ENCODE measurements at regions not wholly inside any gene's neighbourhood (a gene's known extent, or its start where the extent isn't known, plus 50 kb on each side); places are given as distances from the start of the nearest gene placed in this dataset.
"Not testable (repeated sequence)": the region's sequence is repeated elsewhere in the genome, so short reads cannot be mapped to it uniquely, and the experiment has no call there.

GRCh38 chr9:110126499-110126941 lies 81.4 kb downstream of the C9orf152 start:
- no peak for DNase-seq

- no peak for DNase-seq
These were observed 80.7 kb downstream of the C9orf152 start for GRCh38 chr9:110126986-110127864.

GRCh38 chr9:110128664-110129329 lies 79.2 kb downstream of the C9orf152 start:
- DNase-seq = no peak

- no peak for DNase-seq
These were observed 78.5 kb downstream of the C9orf152 start for GRCh38 chr9:110129425-110129824.

- DNase-seq = no peak
These were observed 77.7 kb downstream of the C9orf152 start for GRCh38 chr9:110130211-110130610.

GRCh38 chr9:110130791-110131416 lies 77.1 kb downstream of the C9orf152 start:
- no peak for DNase-seq

GRCh38 chr9:110131499-110131898 lies 76.5 kb downstream of the C9orf152 start:
- DNase-seq = no peak

- DNase-seq = not testable (repeated sequence)
These were observed 75.4 kb downstream of the C9orf152 start for GRCh38 chr9:110132531-110132930.

GRCh38 chr9:110133059-110133458 lies 74.9 kb downstream of the C9orf152 start:
- no peak for DNase-seq

- no peak for DNase-seq
These were observed 74.2 kb downstream of the C9orf152 start for GRCh38 chr9:110133608-110134210.

- no peak for DNase-seq
These were observed 72.1 kb downstream of the C9orf152 start for GRCh38 chr9:110135846-110136245.

- DNase-seq = no peak
These were observed 71.2 kb downstream of the C9orf152 start for GRCh38 chr9:110136802-110137201.

- DNase-seq = no peak
These were observed 67.7 kb downstream of the C9orf152 start for GRCh38 chr9:110140276-110140675.

- no peak for DNase-seq
These were observed 66.6 kb downstream of the C9orf152 start for GRCh38 chr9:110141227-110141793.

GRCh38 chr9:110142253-110142652 lies 65.7 kb downstream of the C9orf152 start:
- no peak for DNase-seq

- peak in 1 of 2 donors; percentile 20 for DNase-seq
These were observed 65.0 kb downstream of the C9orf152 start for GRCh38 chr9:110142868-110143481.

- no peak for DNase-seq
These were observed 64.5 kb downstream of the C9orf152 start for GRCh38 chr9:110143485-110143884.

- peak; percentile 15 to 33 for DNase-seq
These were observed 63.9 kb downstream of the C9orf152 start for GRCh38 chr9:110143950-110144545.

GRCh38 chr9:110146373-110146772 lies 61.6 kb downstream of the C9orf152 start:
- peak in 1 of 2 donors; percentile 12 for DNase-seq

GRCh38 chr9:110148384-110148783 lies 59.6 kb downstream of the C9orf152 start:
- DNase-seq = peak; percentile 48 to 61

GRCh38 chr9:110148891-110149290 lies 59.1 kb downstream of the C9orf152 start:
- no peak for DNase-seq

Measured in inflammatory macrophage (primary cell).